DND-41 (cell line): ENCODE measurements at regions not wholly inside any gene's neighbourhood (a gene's known extent, or its start where the extent isn't known, plus 50 kb on each side); places are given as distances from the start of the nearest gene placed in this dataset.

ENCODE experiments used
- ATAC-seq: fragments of 200-7000 bp; cut with Tn5 transposase; 3 replicates; pipeline ENCODE4 v1.9.1; 2021; ENCODE audit warnings: low read depth; ENCODE audit not compliant: insufficient read depth
- DNase-seq: peaks from one replicate; pipeline ENCODE4 v3.0.0-alpha.2; 2020
- H2AFZ ChIP-seq: 2 replicates; pipeline ENCODE4 v1.6.0; 2012; ENCODE audit warnings: low read depth, low read length
- H3K27ac ChIP-seq: 2 replicates; pipeline ENCODE4 v1.5.1; 2012; ENCODE audit warnings: low read length, inconsistent platforms
- H3K27me3 ChIP-seq: fragments of 200-600 bp; sonication (generic); 2 replicates; pipeline ENCODE4 v1.6.0; 2012; ENCODE audit warnings: low read length, mild to moderate bottlenecking, inconsistent platforms; ENCODE audit not compliant: insufficient read depth, poor library complexity
- H3K36me3 ChIP-seq: 2 replicates; pipeline ENCODE4 v1.5.1; 2012; ENCODE audit warnings: low read length, inconsistent platforms; ENCODE audit not compliant: insufficient read depth
- H3K4me1 ChIP-seq: 2 replicates; pipeline ENCODE4 v1.5.1; 2012; ENCODE audit warnings: mild to moderate bottlenecking, low read length; ENCODE audit not compliant: insufficient read depth
- H3K4me2 ChIP-seq: 2 replicates; pipeline ENCODE4 v1.6.0; 2012; ENCODE audit warnings: mild to moderate bottlenecking, moderate library complexity, low read length, inconsistent platforms; ENCODE audit not compliant: insufficient read depth
- H3K4me3 ChIP-seq, 2 experiments: fragments of 200-600 bp in 1 of 2; shearing (Covaris generic) in 1 of 2; 2 replicates each; pipeline ENCODE4 v1.5.1; 2012 to 2016; ENCODE audit warnings: inconsistent platforms in 2 of 2, low read length in 2 of 2, mild to moderate bottlenecking in 2 of 2, low read depth in 1 of 2, moderate library complexity in 1 of 2
- H3K79me2 ChIP-seq: 2 replicates; pipeline ENCODE4 v1.6.0; 2012; ENCODE audit warnings: low read length, inconsistent platforms; ENCODE audit not compliant: insufficient read depth
- H3K9ac ChIP-seq: 2 replicates; pipeline ENCODE4 v1.6.0; 2012; ENCODE audit warnings: low read depth, mild to moderate bottlenecking, inconsistent platforms, low read length, moderate library complexity
- H3K9me3 ChIP-seq: 2 replicates; pipeline ENCODE4 v1.5.1; 2012; ENCODE audit warnings: low read length, moderate library complexity, mild to moderate bottlenecking, inconsistent platforms; ENCODE audit not compliant: insufficient read depth, severe bottlenecking
- H4K20me1 ChIP-seq: 2 replicates; pipeline ENCODE4 v1.6.0; 2012; ENCODE audit warnings: low read length; ENCODE audit not compliant: insufficient read depth
- CTCF ChIP-seq: IDR thresholded peaks from 2 replicates; pipeline ENCODE4 v1.5.1; 2012; ENCODE audit warnings: borderline replicate concordance, low read length, moderate library complexity, mild to moderate bottlenecking; ENCODE audit not compliant: poor library complexity, severe bottlenecking; ENCODE audit errors: extremely low read depth
- EZH2 ChIP-seq: IDR thresholded peaks from 3 replicates; pipeline ENCODE4 v1.6.1; 2012; ENCODE audit warnings: borderline replicate concordance, low read depth, mild to moderate bottlenecking, moderate library complexity, low read length, inconsistent platforms; ENCODE audit not compliant: severe bottlenecking

- Histone ChIP-seq H3K27me3 (no peaks in the 10 kb centered on the region), H3K27ac (no peak overlapping the region)
- no peak for TF ChIP-seq CTCF
- TF ChIP-seq EZH2: no peak
Observed at GRCh38 chr12:85633491-85633890, 202.7 kb downstream of the RASSF9 start.

DNA sequence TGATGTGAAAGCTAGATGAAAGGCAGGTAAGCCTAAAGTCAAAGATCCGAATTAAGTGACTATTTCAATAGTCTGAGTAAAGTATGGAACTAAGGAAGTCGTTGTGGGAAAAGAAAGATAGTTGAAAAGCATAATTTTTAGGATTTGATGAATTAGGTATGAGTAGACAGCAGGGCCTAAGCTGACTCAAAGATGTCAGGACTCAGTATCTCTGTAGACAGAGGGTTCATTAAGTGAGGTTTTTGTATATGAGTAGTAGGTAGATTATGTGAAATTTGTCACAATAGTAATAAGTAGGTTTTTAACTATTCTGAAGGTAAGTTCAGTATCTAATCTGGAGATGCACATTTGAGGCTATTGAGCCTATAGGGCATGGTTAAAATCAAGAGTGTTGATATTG, 196.4 kb downstream of the RASSF9 start:
- H3K9me3 ChIP-seq: no peaks in the 10 kb centered on the region
- TF ChIP-seq CTCF (no peak), EZH2 (no peak)
- H3K27ac ChIP-seq: no peak overlapping the region
- no peaks in the 10 kb centered on the region for H3K36me3 ChIP-seq
- no peak overlapping the region for H2AFZ ChIP-seq
- ATAC-seq (no peak), DNase-seq (no peak)
- no peaks in the 10 kb centered on the region for H3K79me2 ChIP-seq
- H3K27me3 ChIP-seq: no peaks in the 10 kb centered on the region
- no peak overlapping the region for H3K4me3 ChIP-seq
- H4K20me1 ChIP-seq: no peaks in the 10 kb centered on the region
- H3K4me1 ChIP-seq: no peaks in the 10 kb centered on the region
- H3K4me2 ChIP-seq: no peak overlapping the region
- H3K9ac ChIP-seq: no peak overlapping the region

More at GRCh38 chr12:85633491-85633890, 202.7 kb downstream of the RASSF9 start:
- no peak overlapping the region for H3K4me2 ChIP-seq
- ATAC-seq (no peak), DNase-seq (no peak)
- H2AFZ ChIP-seq: no peak overlapping the region
- no peaks in the 10 kb centered on the region for H3K4me1 ChIP-seq
- no peaks in the 10 kb centered on the region for H3K36me3 ChIP-seq
- no peak overlapping the region for H3K4me3 ChIP-seq
- H3K9ac ChIP-seq: no peak overlapping the region
- H3K9me3 ChIP-seq: no peaks in the 10 kb centered on the region
- H3K79me2 ChIP-seq: no peaks in the 10 kb centered on the region
- no peaks in the 10 kb centered on the region for H4K20me1 ChIP-seq

- H3K9me3 ChIP-seq: no peaks in the 10 kb centered on the region
- no peak for TF ChIP-seq EZH2
- no peak for TF ChIP-seq CTCF
- H3K4me2 ChIP-seq: no peak overlapping the region
- H3K27me3 ChIP-seq: no peaks in the 10 kb centered on the region
- H3K4me3 ChIP-seq: no peak overlapping the region
- no peak overlapping the region for H3K9ac ChIP-seq
- H4K20me1 ChIP-seq: no peaks in the 10 kb centered on the region
- DNase-seq (no peak), ATAC-seq (no peak)
- no peaks in the 10 kb centered on the region for H3K36me3 ChIP-seq
- no peak overlapping the region for H3K27ac ChIP-seq
- H3K4me1 ChIP-seq: no peaks in the 10 kb centered on the region
- no peaks in the 10 kb centered on the region for H3K79me2 ChIP-seq
- no peak overlapping the region for H2AFZ ChIP-seq
Observed at GRCh38 chr12:85641796-85642195, 194.4 kb downstream of the RASSF9 start.

DNA sequence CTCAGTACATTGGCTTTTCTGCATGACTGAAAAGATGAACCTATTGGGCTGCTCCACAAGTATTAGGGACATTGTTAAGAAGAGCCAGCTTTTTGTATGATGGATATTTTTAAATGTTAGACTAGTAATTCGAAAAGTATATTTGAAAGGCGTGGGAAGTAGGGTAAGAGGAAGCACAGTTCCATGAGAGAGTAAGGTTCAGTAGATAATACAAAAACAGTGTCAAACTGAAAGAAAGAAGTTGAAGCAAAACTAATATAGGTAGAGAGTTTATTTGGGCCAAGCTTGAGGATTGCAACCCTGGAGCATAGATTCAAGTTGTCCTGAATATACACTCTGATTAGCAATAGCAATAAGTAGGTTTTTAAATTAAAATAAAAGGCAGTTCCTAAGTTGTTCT, 193.9 kb downstream of the RASSF9 start:
- Histone ChIP-seq H3K79me2 (no peaks in the 10 kb centered on the region), H3K36me3 (no peaks in the 10 kb centered on the region), H3K27me3 (no peaks in the 10 kb centered on the region), H3K9me3 (no peaks in the 10 kb centered on the region), H3K9ac (no peak overlapping the region), H3K4me2 (no peak overlapping the region), H3K27ac (no peak overlapping the region), H3K4me3 (no peak overlapping the region), H4K20me1 (no peaks in the 10 kb centered on the region), H3K4me1 (no peaks in the 10 kb centered on the region), H2AFZ (no peak overlapping the region)
- TF ChIP-seq CTCF (no peak), EZH2 (no peak)
- DNase-seq: no peak
- no peak for ATAC-seq
